Neural cell (in vitro differentiated cells): ENCODE measurements at regions not wholly inside any gene's neighbourhood (a gene's known extent, or its start where the extent isn't known, plus 50 kb on each side); places are given as distances from the start of the nearest gene placed in this dataset.

ENCODE experiments used
- H2AFZ ChIP-seq: fragments of 200-600, 300-800 bp; sonication (generic), shearing (Covaris generic); 2 replicates; pipeline ENCODE4 v1.6.0; 2014; ENCODE audit warnings: low read depth, mild to moderate bottlenecking, antibody characterized with exemption, low read length, moderate library complexity
- H3F3A ChIP-seq: fragments of 200-600 bp; shearing (Covaris generic); 2 replicates; pipeline ENCODE4 v1.6.1; 2016; ENCODE audit warnings: mild to moderate bottlenecking, moderate library complexity, mixed read lengths, antibody characterized with exemption, low read length; ENCODE audit not compliant: insufficient read depth, poor library complexity, severe bottlenecking
- H3K27ac ChIP-seq: fragments of 200-600, 300-800 bp; sonication (generic), shearing (Covaris generic); 2 replicates; pipeline ENCODE4 v1.5.1; 2014; ENCODE audit warnings: mild to moderate bottlenecking, low read length, moderate library complexity
- H3K27me3 ChIP-seq: fragments of 300-800, 200-600 bp; sonication (generic), shearing (Covaris generic); 2 replicates; pipeline ENCODE4 v1.6.0; 2014; ENCODE audit warnings: mild to moderate bottlenecking, low read depth, low read length, moderate library complexity; ENCODE audit not compliant: insufficient read depth
- H3K36me3 ChIP-seq: fragments of 300-800, 200-600 bp; sonication (generic), shearing (Covaris generic); 2 replicates; pipeline ENCODE4 v1.5.1; 2014; ENCODE audit warnings: mild to moderate bottlenecking, antibody characterized with exemption, low read length, moderate library complexity; ENCODE audit not compliant: insufficient read depth
- H3K4me2 ChIP-seq: fragments of 300-800, 200-600 bp; sonication (generic), shearing (Covaris generic); 2 replicates; pipeline ENCODE4 v1.6.0; 2014; ENCODE audit warnings: mild to moderate bottlenecking, low read length
- H3K4me3 ChIP-seq: fragments of 300-800, 200-600 bp; sonication (generic), shearing (Covaris generic); 2 replicates; pipeline ENCODE4 v1.5.1; 2014; ENCODE audit warnings: mild to moderate bottlenecking, low read length, moderate library complexity
- H3K79me2 ChIP-seq: fragments of 200-600 bp; shearing (Covaris generic); replicated peaks from 2 replicates; pipeline ENCODE4 v1.6.0; 2014; ENCODE audit warnings: mild to moderate bottlenecking, low read length, moderate library complexity; ENCODE audit not compliant: insufficient read depth
- H3K9ac ChIP-seq: fragments of 300-800, 200-600 bp; sonication (generic), shearing (Covaris generic); 2 replicates; pipeline ENCODE4 v1.6.1; 2016; ENCODE audit warnings: mild to moderate bottlenecking, low read length, mixed read lengths
- H3K9me2 ChIP-seq: fragments of 200-600 bp; shearing (Covaris generic); 2 replicates; pipeline ENCODE4 v1.6.1; 2016; ENCODE audit warnings: mild to moderate bottlenecking, low read length, mixed read lengths; ENCODE audit not compliant: insufficient read depth
- H3K9me3 ChIP-seq: fragments of 200-600, 300-800 bp; sonication (generic), shearing (Covaris generic); 2 replicates; pipeline ENCODE4 v1.6.1; 2016; ENCODE audit warnings: mild to moderate bottlenecking, mixed run types, low read length, moderate library complexity, mixed read lengths
- H4K20me1 ChIP-seq: fragments of 200-600 bp; shearing (Covaris generic); 2 replicates; pipeline ENCODE4 v1.6.1; 2016; ENCODE audit warnings: mild to moderate bottlenecking, mixed run types; ENCODE audit not compliant: insufficient read depth
- CTCF ChIP-seq: fragments of 450-650 bp; IDR thresholded peaks from 2 replicates; pipeline ENCODE4 v1.5.1; 2014; ENCODE audit warnings: antibody characterized with exemption, mild to moderate bottlenecking, moderate library complexity; ENCODE audit not compliant: poor library complexity, severe bottlenecking
- EP300 ChIP-seq: fragments of 450-650 bp; conservative IDR thresholded peaks from 2 replicates; pipeline ENCODE4 v1.6.1; 2014; ENCODE audit warnings: antibody characterized with exemption, mild to moderate bottlenecking, moderate library complexity; ENCODE audit not compliant: poor library complexity, severe bottlenecking
- EZH2 ChIP-seq: fragments of 200-600, 300-800 bp; shearing (Covaris generic), sonication (generic); IDR thresholded peaks from 2 replicates; pipeline ENCODE4 v1.6.1; 2014; ENCODE audit warnings: antibody characterized with exemption, low read length, borderline replicate concordance, mild to moderate bottlenecking; ENCODE audit not compliant: insufficient read depth, poor library complexity, severe bottlenecking
- MXI1 ChIP-seq: fragments of 450-650 bp; conservative IDR thresholded peaks from 2 replicates; pipeline ENCODE4 v1.6.1; 2014; ENCODE audit warnings: antibody characterized with exemption, mild to moderate bottlenecking; ENCODE audit not compliant: poor library complexity, severe bottlenecking
- POLR2AphosphoS5 ChIP-seq: IDR thresholded peaks from 2 replicates; pipeline ENCODE4 v1.6.1; 2012
- RAD21 ChIP-seq: fragments of 450-650 bp; conservative IDR thresholded peaks from 2 replicates; pipeline ENCODE4 v1.6.1; 2014; ENCODE audit warnings: antibody characterized with exemption, mild to moderate bottlenecking, moderate library complexity
- REST ChIP-seq: IDR thresholded peaks from 2 replicates; pipeline ENCODE4 v1.6.1; 2012; ENCODE audit warnings: borderline replicate concordance
- SMC3 ChIP-seq: fragments of 450-650 bp; conservative IDR thresholded peaks from 2 replicates; pipeline ENCODE4 v1.6.1; 2014; ENCODE audit warnings: antibody characterized with exemption, mild to moderate bottlenecking, moderate library complexity; ENCODE audit not compliant: poor library complexity
- TAF1 ChIP-seq: IDR thresholded peaks from 2 replicates; pipeline ENCODE4 v1.6.1; 2012; ENCODE audit warnings: low read depth

GRCh38 chr6:105983763-105984162, 102.4 kb upstream of the PRDM1 start:
- Histone ChIP-seq H3F3A (no peaks in the 10 kb centered on the region), H3K4me2 (no peak overlapping the region), H4K20me1 (no peaks in the 10 kb centered on the region), H3K9ac (no peak overlapping the region), H3K79me2 (no peaks in the 10 kb centered on the region), H3K4me3 (no peak overlapping the region), H3K9me2 (no peaks in the 10 kb centered on the region), H3K27me3 (peaks cover 84% of the 10 kb centered on the region), H2AFZ (no peak overlapping the region), H3K36me3 (no peaks in the 10 kb centered on the region), H3K9me3 (peaks cover 9% of the 10 kb centered on the region), H3K27ac (no peak overlapping the region)
- TF ChIP-seq REST: no peak
- TF ChIP-seq EZH2: no peak
- TF ChIP-seq CTCF: no peak
- TF ChIP-seq SMC3: no peak
- TF ChIP-seq TAF1: no peak
- TF ChIP-seq RAD21: no peak
- no peak for TF ChIP-seq MXI1
- no peak for TF ChIP-seq POLR2AphosphoS5
- TF ChIP-seq EP300: no peak

GRCh38 chr6:105982761-105983540, 103.2 kb upstream of the PRDM1 start:
- H3F3A ChIP-seq: no peaks in the 10 kb centered on the region
- H3K27me3 ChIP-seq: peaks cover 76% of the 10 kb centered on the region
- no peak overlapping the region for H3K9ac ChIP-seq
- no peak for TF ChIP-seq CTCF
- no peak for TF ChIP-seq TAF1
- no peak for TF ChIP-seq RAD21
- no peak for TF ChIP-seq MXI1
- TF ChIP-seq SMC3: no peak
- TF ChIP-seq POLR2AphosphoS5: no peak
- no peak for TF ChIP-seq EP300
- TF ChIP-seq REST: no peak
- no peak for TF ChIP-seq EZH2
- no peaks in the 10 kb centered on the region for H4K20me1 ChIP-seq
- H3K9me2 ChIP-seq: no peaks in the 10 kb centered on the region
- no peak overlapping the region for H2AFZ ChIP-seq
- no peak overlapping the region for H3K4me2 ChIP-seq
- H3K36me3 ChIP-seq: no peaks in the 10 kb centered on the region
- H3K9me3 ChIP-seq: peaks cover 9% of the 10 kb centered on the region
- no peak overlapping the region for H3K4me3 ChIP-seq
- H3K79me2 ChIP-seq: no peaks in the 10 kb centered on the region
- H3K27ac ChIP-seq: no peak overlapping the region
